ENCODE measurements at regions not wholly inside any gene's neighbourhood (a gene's known extent, or its start where the extent isn't known, plus 50 kb on each side); places are given as distances from the start of the nearest gene placed in this dataset.
A peak's percentile ranks its signal among the peaks of the same experiment; 100 is the strongest.

- ChIA-PET POLR2A (no interaction called here), CTCF (no interaction called here)
- H3K4me1 Mint-ChIP-seq (ENCODE audit: low read depth), result no peaks in the 10 kb centered on the region
- intact Hi-C loops (cut with micrococcal nuclease), result no loop called here
- ATAC-seq (no peak), DNase-seq (peak; percentile 22)
- H3K36me3 Mint-ChIP-seq (ENCODE audit: low read depth), result no peaks in the 10 kb centered on the region
- no peak overlapping the region for H3K27ac Mint-ChIP-seq
- H3K27me3 Mint-ChIP-seq, result no peaks in the 10 kb centered on the region
- no peaks in the 10 kb centered on the region for H3K9me3 Mint-ChIP-seq
- TF ChIP-seq CTCF (IDR thresholded peaks at IDR 0.05), result no peak
- no peak overlapping the region for H3K4me3 Mint-ChIP-seq
Observed at GRCh38 chr7:10708447-10708846, 265.2 kb upstream of the PHF14 start.

GRCh38 chr7:10718768-10719167 lies 254.9 kb upstream of the PHF14 start:
- intact Hi-C loops (cut with micrococcal nuclease), result no loop called here
- DNase-seq, result no peak
- TF ChIP-seq CTCF (IDR thresholded peaks at IDR 0.05), result no peak
- H3K4me1 Mint-ChIP-seq (ENCODE audit: low read depth), result no peaks in the 10 kb centered on the region
- H3K4me3 Mint-ChIP-seq, result no peak overlapping the region
- ChIA-PET POLR2A (no interaction called here), CTCF (no interaction called here)
- H3K27me3 Mint-ChIP-seq, result no peaks in the 10 kb centered on the region
- no peaks in the 10 kb centered on the region for H3K36me3 Mint-ChIP-seq (ENCODE audit: low read depth)
- no peak overlapping the region for H3K27ac Mint-ChIP-seq
- ATAC-seq, result no peak
- no peaks in the 10 kb centered on the region for H3K9me3 Mint-ChIP-seq

- CTCF ChIA-PET, result no interaction called here
- POLR2A ChIA-PET, result no interaction called here
Observed at GRCh38 chr7:10720042-10720441, 253.6 kb upstream of the PHF14 start.

GRCh38 chr7:10721289-10721688 lies 252.4 kb upstream of the PHF14 start:
- POLR2A ChIA-PET, result no interaction called here
- H3K4me1 Mint-ChIP-seq (ENCODE audit: low read depth), result no peaks in the 10 kb centered on the region
- CTCF ChIA-PET, result interaction anchor here (1.0 kb wide), 1 partner anchor 9 kb away, joined by 3 read pairs; no protein-coding TSS in a partner anchor

More at GRCh38 chr7:10720042-10720441, 253.6 kb upstream of the PHF14 start:
- H3K36me3 Mint-ChIP-seq (ENCODE audit: low read depth), result no peaks in the 10 kb centered on the region
- DNase-seq (no peak), ATAC-seq (no peak)
- H3K9me3 Mint-ChIP-seq, result no peaks in the 10 kb centered on the region
- no peak overlapping the region for H3K4me3 Mint-ChIP-seq
- intact Hi-C loops (cut with micrococcal nuclease), result no loop called here
- no peak for TF ChIP-seq CTCF (IDR thresholded peaks at IDR 0.05)
- H3K27me3 Mint-ChIP-seq, result no peaks in the 10 kb centered on the region
- H3K4me1 Mint-ChIP-seq (ENCODE audit: low read depth), result no peaks in the 10 kb centered on the region
- no peak overlapping the region for H3K27ac Mint-ChIP-seq

GRCh38 chr7:10723832-10724231 lies 249.8 kb upstream of the PHF14 start:
- POLR2A ChIA-PET, result no interaction called here
- H3K4me3 Mint-ChIP-seq, result no peak overlapping the region
- ATAC-seq (no peak), DNase-seq (no peak)
- CTCF ChIA-PET, result no interaction called here
- no peak overlapping the region for H3K27ac Mint-ChIP-seq
- no peaks in the 10 kb centered on the region for H3K9me3 Mint-ChIP-seq
- H3K4me1 Mint-ChIP-seq (ENCODE audit: low read depth), result no peaks in the 10 kb centered on the region
- intact Hi-C loops (cut with micrococcal nuclease), result no loop called here
- TF ChIP-seq CTCF (IDR thresholded peaks at IDR 0.05), result no peak
- no peaks in the 10 kb centered on the region for H3K27me3 Mint-ChIP-seq
- no peaks in the 10 kb centered on the region for H3K36me3 Mint-ChIP-seq (ENCODE audit: low read depth)

More at GRCh38 chr7:10721289-10721688, 252.4 kb upstream of the PHF14 start:
- intact Hi-C loops (cut with micrococcal nuclease), result no loop called here
- no peak overlapping the region for H3K27ac Mint-ChIP-seq
- H3K9me3 Mint-ChIP-seq, result no peaks in the 10 kb centered on the region
- ATAC-seq (no peak), DNase-seq (no peak)
- no peaks in the 10 kb centered on the region for H3K36me3 Mint-ChIP-seq (ENCODE audit: low read depth)
- H3K27me3 Mint-ChIP-seq, result no peaks in the 10 kb centered on the region
- TF ChIP-seq CTCF (IDR thresholded peaks at IDR 0.05), result no peak
- no peak overlapping the region for H3K4me3 Mint-ChIP-seq
